HG03432 (cell line): ENCODE measurements at regions not wholly inside any gene's neighbourhood (a gene's known extent, or its start where the extent isn't known, plus 50 kb on each side); places are given as distances from the start of the nearest gene placed in this dataset.

ENCODE experiments used
- ATAC-seq: cut with Tn5 transposase; IDR thresholded peaks from one replicate; pipeline ENCODE4 v1.9.1; 2021; ENCODE audit warnings: mild to moderate bottlenecking, moderate library complexity; ENCODE audit not compliant: unreplicated experiment

- no peak for ATAC-seq
Observed at GRCh38 chr2:128435576-128436478, 117.2 kb upstream of the HS6ST1 start.

DNA sequence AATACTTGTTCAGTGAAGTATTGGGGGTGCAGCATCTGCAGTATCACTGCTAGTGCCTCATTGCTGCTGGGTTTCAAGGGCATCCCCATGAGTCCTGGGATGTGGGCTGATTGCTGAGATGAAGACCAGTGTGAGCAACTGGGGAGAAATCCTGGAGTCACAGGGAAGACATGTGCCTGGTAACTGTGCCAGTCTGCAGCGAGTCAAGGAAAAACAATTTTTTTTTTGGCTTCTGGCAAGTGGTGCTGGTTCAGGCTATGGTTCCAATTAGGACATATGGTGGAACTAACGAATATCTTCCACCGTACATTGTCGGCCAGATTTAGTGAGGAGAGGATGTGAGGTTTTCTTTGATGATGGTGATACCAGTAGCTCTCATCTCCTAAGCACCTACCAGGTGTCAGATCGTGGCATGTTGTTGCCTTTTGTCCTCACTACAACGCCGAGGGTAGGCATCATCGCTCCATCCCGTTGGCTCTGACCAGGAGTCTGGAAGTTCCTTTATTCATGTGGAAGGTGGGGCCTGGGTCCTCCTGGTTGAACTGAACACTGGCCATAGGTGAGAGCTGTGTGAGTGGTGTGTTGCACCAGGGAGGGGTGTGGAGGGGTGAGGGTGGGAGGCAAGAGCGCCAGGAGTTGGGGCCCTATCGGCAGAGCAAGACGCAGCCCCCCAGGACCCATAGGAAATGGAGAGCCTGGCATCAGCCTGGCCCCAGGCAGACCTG, 118.0 kb upstream of the HS6ST1 start:
- ATAC-seq = no peak

GRCh38 chr2:128437204-128437565, 118.5 kb upstream of the HS6ST1 start:
- no peak for ATAC-seq

DNA sequence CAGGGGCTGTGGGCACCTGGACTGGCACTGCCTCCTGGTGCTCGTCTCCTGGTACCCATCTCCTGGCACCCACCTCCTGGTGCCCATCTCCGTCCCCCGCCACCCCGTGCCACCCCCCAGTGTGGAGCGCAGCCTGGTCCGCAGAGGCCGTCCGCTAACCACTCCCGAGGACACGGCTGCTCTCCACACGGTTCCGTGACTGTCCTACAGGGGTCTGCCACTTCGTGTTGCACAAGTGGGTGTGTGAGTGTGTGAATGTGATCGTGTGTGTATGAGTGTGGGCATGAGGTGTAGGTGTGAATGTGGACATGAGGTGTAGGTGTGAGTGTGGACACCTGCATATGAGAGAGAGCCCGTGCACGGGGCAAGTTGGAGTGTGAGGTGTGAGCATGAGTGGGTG, 119.4 kb upstream of the HS6ST1 start:
- ATAC-seq = no peak

- ATAC-seq = no peak
Observed at GRCh38 chr2:128438586-128438985, 119.9 kb upstream of the HS6ST1 start.

DNA sequence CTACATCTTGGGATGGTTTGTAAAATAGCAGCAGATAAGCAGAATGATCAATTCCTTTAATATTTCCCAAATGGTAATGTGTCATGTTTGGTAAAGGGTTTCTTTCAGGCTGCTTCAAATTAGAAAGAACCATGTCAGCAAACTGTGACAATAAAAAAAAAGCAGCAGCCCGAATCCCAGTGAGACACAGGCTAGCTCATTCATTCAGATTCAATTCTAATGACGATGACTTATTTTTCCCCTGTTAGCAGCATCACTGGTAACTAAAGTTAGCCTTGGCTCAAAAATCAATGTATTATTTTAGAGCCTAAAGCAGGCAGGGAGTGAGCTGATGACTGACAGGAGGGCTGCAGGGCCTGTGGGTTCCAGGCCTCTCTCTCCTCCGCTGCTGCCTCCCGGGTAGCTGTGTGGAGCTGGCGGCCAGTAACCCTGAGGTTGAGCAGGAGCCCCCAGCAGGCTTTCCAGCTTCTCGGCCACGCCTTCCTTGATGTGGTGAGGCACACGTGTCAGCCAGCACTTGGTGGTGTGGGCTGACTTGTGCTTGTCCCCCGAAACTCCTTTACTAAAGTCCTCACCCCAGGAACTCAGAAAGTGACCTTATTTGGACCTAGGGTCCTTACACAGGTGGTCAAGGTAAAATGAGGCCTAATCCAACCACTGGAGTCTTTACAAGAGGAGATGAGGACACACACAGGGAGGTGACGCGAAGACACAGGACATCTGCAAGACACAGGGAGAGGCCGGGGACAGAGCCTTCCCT, 120.5 kb upstream of the HS6ST1 start:
- ATAC-seq = no peak

DNA sequence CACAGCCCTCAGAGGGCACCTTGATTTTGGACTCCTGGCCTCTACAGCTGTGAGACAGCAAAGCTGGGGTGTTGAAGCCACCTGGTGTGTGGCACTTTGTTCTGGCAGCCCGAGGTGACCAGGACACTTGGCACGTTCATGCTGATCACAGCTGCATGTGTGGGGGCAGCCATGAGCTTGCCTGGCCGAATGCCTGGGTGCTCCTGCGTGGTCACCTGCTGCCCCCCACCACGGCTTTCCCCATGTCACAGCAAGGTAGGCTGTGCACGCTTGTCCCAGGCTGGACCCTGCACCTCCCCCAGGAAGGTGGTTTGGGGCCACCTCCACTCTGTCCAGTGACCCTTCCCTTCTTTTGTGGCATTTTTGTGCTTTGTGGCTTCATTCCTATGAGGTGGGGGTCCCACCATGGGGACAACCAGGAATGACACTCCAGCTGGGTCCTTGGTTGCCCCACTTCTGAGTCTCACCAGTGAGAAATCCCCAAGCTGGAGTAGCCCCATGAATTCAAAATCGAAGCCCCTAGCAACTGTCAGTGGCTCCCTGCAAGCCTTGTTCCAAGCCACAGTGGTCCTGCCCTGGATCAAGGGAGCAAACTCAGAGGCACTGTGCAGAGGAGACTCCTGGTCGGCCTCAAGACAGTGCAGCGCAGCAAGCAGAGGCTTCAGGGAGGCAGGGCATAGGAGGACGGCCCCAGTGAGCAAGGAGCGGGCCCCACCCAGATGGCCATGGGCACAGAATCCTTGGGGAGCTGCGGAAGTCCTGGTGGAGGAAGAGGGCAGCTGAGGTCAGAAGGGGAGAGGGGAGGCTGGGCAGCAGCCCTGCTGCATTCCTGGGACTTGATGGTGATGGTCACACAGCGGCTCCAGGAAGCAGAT, 121.4 kb upstream of the HS6ST1 start:
- ATAC-seq = no peak

GRCh38 chr2:128440666-128441340, 122.1 kb upstream of the HS6ST1 start:
- no peak for ATAC-seq

- no peak for ATAC-seq
Observed at GRCh38 chr2:128441341-128442052, 122.8 kb upstream of the HS6ST1 start.

GRCh38 chr2:128442053-128442751, 123.5 kb upstream of the HS6ST1 start:
- ATAC-seq = no peak

GRCh38 chr2:128442891-128443302, 124.2 kb upstream of the HS6ST1 start:
- no peak for ATAC-seq

- no peak for ATAC-seq
Observed at GRCh38 chr2:128444121-128444771, 125.6 kb upstream of the HS6ST1 start.

- ATAC-seq = no peak
Observed at GRCh38 chr2:128444816-128445522, 126.3 kb upstream of the HS6ST1 start.

GRCh38 chr2:128445523-128445900, 126.8 kb upstream of the HS6ST1 start:
- ATAC-seq = no peak

DNA sequence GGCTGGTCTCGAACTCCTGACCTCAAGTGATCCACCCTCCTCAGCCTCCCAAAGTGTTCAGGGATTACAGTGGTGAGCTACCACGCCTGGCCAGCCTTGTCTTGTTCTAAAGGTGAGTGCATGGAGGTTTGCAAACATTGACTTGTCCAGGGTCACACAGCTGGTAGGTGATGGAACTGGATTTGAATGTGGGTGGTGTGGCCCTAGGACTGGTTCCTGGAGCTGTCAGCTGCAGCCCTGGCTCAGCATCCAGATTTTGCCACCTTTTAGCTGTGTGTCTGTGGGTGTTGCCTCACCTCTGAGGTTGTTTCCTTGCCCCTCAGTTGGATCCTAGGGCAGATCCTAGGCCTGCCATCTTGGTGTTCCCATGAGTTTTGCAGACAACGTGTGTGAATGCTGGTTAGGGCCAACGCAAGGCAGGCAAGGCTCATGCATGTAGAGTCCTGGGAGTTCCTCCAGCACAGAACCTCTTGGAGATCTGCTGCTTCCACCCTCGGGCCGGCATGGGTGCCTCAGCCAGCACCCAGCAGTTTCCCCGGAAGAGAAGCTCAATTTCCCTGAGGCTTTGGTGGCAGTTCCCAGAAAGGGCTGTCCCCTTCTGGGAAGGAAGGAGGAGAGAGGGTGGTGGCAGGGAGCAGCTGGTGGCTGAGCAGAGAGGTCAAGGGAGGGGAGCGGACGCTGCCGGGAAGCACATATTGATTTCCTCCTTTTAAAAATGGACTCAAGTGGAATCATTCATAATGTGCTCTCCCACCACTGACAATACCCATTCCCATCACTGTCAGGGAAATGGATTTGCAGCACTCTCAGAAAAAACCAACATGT, 127.6 kb upstream of the HS6ST1 start:
- ATAC-seq = no peak

DNA sequence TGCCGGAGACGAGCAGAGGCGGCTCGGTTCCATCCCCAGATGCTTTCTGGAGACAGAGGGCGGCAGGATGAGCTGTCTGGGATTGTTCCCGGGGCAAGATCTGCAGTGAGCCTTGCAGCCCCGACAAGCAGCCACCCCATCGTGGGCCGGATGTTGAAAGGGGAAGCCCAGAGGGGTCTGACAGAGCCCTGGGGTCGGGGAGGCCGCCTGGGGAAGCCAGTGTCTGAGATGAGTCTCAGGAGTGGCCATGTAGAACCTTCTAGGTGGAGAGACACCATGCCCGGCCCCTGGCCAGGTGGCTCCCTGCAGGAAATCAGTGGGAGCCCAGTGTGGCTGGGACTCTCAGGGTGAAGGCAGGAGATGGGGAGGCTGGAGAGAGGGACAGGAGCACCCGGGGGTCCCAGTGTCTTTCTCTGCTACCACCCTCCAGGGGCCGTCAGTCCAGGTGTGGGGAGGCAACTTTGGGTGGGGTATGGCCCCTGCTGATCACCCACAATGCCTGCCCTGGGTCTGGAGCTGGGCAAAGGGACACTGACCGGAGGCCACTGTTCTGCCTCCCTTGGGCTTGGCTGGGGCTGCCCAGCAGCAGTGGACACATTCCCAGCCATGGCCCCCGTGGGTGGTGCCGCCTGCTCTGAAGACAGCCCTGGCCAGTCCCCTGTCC, 128.3 kb upstream of the HS6ST1 start:
- no peak for ATAC-seq
